ENCODE measurements at regions not wholly inside any gene's neighbourhood (a gene's known extent, or its start where the extent isn't known, plus 50 kb on each side); places are given as distances from the start of the nearest gene placed in this dataset.

DNA sequence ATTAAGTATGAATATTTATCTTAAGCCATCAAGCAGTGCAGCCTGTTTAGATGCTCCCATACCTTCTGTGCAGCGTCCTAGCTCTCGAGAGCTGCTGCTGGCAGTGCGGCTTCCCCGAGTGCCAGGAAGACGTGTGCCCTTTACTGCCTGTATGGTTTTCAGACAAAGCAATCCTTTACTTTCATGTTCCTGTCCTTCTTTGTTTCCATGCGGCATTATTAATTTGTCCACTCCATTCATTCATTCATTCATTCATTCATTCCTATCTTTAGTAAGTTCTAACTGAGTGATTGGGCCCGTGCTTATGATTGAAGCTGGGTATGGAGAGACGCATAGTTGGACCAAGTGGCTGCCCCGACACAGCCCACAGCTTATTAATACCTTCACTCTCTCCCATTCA, 446.6 kb upstream of the HNRNPA3 start:
- ChIA-PET CTCF (interaction anchor here (1.1 kb wide), 1 partner anchor 49 kb away, joined by 3 read pairs; no protein-coding TSS in a partner anchor), POLR2A (no interaction called here)
- no peak overlapping the region for H3K4me3 Mint-ChIP-seq
- DNase-seq (ENCODE audit: low spot score) (no peak), ATAC-seq (no peak)
- peaks cover 9% of the 10 kb centered on the region for H3K9me3 Mint-ChIP-seq
- H3K36me3 Mint-ChIP-seq, result peaks cover 8% of the 10 kb centered on the region; the same call in 1 of the 2 replicates
- H3K27me3 Mint-ChIP-seq (ENCODE audit: low read depth), result no peaks in the 10 kb centered on the region; the same call in 1 of the 2 replicates
- H3K4me1 Mint-ChIP-seq, result peaks cover 56% of the 10 kb centered on the region
- no peak overlapping the region for H3K27ac Mint-ChIP-seq
- no peak for TF ChIP-seq FOXP1 (CRISPR knock-in tag; IDR thresholded peaks at IDR 0.05; ENCODE audit: borderline replicate concordance)
- TF ChIP-seq, protein P1, sequence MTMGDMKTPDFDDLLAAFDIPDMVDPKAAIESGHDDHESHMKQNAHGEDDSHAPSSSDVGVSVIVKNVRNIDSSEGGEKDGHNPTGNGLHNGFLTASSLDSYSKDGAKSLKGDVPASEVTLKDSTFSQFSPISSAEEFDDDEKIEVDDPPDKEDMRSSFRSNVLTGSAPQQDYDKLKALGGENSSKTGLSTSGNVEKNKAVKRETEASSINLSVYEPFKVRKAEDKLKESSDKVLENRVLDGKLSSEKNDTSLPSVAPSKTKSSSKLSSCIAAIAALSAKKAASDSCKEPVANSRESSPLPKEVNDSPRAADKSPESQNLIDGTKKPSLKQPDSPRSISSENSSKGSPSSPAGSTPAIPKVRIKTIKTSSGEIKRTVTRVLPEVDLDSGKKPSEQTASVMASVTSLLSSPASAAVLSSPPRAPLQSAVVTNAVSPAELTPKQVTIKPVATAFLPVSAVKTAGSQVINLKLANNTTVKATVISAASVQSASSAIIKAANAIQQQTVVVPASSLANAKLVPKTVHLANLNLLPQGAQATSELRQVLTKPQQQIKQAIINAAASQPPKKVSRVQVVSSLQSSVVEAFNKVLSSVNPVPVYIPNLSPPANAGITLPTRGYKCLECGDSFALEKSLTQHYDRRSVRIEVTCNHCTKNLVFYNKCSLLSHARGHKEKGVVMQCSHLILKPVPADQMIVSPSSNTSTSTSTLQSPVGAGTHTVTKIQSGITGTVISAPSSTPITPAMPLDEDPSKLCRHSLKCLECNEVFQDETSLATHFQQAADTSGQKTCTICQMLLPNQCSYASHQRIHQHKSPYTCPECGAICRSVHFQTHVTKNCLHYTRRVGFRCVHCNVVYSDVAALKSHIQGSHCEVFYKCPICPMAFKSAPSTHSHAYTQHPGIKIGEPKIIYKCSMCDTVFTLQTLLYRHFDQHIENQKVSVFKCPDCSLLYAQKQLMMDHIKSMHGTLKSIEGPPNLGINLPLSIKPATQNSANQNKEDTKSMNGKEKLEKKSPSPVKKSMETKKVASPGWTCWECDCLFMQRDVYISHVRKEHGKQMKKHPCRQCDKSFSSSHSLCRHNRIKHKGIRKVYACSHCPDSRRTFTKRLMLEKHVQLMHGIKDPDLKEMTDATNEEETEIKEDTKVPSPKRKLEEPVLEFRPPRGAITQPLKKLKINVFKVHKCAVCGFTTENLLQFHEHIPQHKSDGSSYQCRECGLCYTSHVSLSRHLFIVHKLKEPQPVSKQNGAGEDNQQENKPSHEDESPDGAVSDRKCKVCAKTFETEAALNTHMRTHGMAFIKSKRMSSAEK (CRISPR knock-in tag; IDR thresholded peaks at IDR 0.05; ENCODE audit: borderline replicate concordance), result no peak
- no peak for TF ChIP-seq ZNF138 (CRISPR knock-in tag; conservative IDR thresholded peaks at IDR 0.05)
- no peak for TF ChIP-seq ATF1 (CRISPR knock-in tag; IDR thresholded peaks at IDR 0.05)
- TF ChIP-seq SMAD4 (CRISPR knock-in tag; IDR thresholded peaks at IDR 0.05), result no peak
- TF ChIP-seq, protein P2, sequence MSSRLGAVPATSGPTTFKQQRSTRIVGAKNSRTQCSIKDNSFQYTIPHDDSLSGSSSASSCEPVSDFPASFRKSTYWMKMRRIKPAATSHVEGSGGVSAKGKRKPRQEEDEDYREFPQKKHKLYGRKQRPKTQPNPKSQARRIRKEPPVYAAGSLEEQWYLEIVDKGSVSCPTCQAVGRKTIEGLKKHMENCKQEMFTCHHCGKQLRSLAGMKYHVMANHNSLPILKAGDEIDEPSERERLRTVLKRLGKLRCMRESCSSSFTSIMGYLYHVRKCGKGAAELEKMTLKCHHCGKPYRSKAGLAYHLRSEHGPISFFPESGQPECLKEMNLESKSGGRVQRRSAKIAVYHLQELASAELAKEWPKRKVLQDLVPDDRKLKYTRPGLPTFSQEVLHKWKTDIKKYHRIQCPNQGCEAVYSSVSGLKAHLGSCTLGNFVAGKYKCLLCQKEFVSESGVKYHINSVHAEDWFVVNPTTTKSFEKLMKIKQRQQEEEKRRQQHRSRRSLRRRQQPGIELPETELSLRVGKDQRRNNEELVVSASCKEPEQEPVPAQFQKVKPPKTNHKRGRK (CRISPR knock-in tag; IDR thresholded peaks at IDR 0.05; ENCODE audit: borderline replicate concordance), result no peak
- TF ChIP-seq, protein P3, sequence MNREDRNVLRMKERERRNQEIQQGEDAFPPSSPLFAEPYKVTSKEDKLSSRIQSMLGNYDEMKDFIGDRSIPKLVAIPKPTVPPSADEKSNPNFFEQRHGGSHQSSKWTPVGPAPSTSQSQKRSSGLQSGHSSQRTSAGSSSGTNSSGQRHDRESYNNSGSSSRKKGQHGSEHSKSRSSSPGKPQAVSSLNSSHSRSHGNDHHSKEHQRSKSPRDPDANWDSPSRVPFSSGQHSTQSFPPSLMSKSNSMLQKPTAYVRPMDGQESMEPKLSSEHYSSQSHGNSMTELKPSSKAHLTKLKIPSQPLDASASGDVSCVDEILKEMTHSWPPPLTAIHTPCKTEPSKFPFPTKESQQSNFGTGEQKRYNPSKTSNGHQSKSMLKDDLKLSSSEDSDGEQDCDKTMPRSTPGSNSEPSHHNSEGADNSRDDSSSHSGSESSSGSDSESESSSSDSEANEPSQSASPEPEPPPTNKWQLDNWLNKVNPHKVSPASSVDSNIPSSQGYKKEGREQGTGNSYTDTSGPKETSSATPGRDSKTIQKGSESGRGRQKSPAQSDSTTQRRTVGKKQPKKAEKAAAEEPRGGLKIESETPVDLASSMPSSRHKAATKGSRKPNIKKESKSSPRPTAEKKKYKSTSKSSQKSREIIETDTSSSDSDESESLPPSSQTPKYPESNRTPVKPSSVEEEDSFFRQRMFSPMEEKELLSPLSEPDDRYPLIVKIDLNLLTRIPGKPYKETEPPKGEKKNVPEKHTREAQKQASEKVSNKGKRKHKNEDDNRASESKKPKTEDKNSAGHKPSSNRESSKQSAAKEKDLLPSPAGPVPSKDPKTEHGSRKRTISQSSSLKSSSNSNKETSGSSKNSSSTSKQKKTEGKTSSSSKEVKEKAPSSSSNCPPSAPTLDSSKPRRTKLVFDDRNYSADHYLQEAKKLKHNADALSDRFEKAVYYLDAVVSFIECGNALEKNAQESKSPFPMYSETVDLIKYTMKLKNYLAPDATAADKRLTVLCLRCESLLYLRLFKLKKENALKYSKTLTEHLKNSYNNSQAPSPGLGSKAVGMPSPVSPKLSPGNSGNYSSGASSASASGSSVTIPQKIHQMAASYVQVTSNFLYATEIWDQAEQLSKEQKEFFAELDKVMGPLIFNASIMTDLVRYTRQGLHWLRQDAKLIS (CRISPR knock-in tag; IDR thresholded peaks at IDR 0.05; ENCODE audit: borderline replicate concordance), result no peak
- no peak for TF ChIP-seq ZNF416 (CRISPR knock-in tag; IDR thresholded peaks at IDR 0.05)
- TF ChIP-seq, protein P4, sequence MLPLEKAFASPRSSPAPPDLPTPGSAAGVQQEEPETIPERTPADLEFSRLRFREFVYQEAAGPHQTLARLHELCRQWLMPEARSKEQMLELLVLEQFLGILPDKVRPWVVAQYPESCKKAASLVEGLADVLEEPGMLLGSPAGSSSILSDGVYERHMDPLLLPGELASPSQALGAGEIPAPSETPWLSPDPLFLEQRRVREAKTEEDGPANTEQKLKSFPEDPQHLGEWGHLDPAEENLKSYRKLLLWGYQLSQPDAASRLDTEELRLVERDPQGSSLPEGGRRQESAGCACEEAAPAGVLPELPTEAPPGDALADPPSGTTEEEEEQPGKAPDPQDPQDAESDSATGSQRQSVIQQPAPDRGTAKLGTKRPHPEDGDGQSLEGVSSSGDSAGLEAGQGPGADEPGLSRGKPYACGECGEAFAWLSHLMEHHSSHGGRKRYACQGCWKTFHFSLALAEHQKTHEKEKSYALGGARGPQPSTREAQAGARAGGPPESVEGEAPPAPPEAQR (CRISPR knock-in tag; IDR thresholded peaks at IDR 0.05), result no peak

DNA sequence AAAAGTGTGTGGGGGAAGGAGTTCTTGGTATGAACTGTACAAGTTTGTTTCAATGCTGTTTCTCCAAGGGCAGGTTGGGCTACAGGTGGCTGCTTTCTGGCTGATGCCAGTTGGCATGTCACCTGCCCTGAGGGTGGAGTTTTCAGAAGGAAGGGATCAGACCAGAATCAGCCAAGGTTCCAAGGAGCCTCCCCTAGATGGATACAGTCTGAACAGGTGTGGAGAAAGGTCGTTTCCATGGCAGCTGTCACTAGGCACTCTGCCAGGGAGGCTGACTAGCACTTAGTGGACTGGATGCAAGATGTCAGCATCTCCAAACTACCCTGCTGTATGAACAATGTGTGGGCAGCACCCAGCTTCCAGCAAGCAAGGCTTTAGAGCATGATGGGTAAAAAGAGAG, 444.4 kb upstream of the HNRNPA3 start:
- DNase-seq (ENCODE audit: low spot score) (no peak), ATAC-seq (no peak)
- ChIA-PET CTCF (interaction anchor here (1.3 kb wide), 1 partner anchor 114 kb away, joined by 5 read pairs; no protein-coding TSS in a partner anchor), POLR2A (no interaction called here)
- H3K27me3 Mint-ChIP-seq (ENCODE audit: low read depth), result peaks cover 6% of the 10 kb centered on the region; the same call in 1 of the 2 replicates
- H3K4me3 Mint-ChIP-seq, result no peak overlapping the region
- peaks cover 29% of the 10 kb centered on the region for H3K36me3 Mint-ChIP-seq
- peaks cover 30% of the 10 kb centered on the region for H3K9me3 Mint-ChIP-seq
- no peak for TF ChIP-seq TCF7 (CRISPR knock-in tag; IDR thresholded peaks at IDR 0.05; ENCODE audit: low read depth)
- TF ChIP-seq NFYB (CRISPR knock-in tag; conservative IDR thresholded peaks at IDR 0.05; ENCODE audit: low read depth), result no peak
- no peak for TF ChIP-seq ZNF138 (CRISPR knock-in tag; conservative IDR thresholded peaks at IDR 0.05)
- TF ChIP-seq NR2C2 (CRISPR knock-in tag; IDR thresholded peaks at IDR 0.05), result no peak
- TF ChIP-seq IRF2 (CRISPR knock-in tag; IDR thresholded peaks at IDR 0.05; ENCODE audit: borderline replicate concordance, low read depth), result no peak
- no peak for TF ChIP-seq NR1H2 (CRISPR knock-in tag; IDR thresholded peaks at IDR 0.05)
- TF ChIP-seq, protein P5, sequence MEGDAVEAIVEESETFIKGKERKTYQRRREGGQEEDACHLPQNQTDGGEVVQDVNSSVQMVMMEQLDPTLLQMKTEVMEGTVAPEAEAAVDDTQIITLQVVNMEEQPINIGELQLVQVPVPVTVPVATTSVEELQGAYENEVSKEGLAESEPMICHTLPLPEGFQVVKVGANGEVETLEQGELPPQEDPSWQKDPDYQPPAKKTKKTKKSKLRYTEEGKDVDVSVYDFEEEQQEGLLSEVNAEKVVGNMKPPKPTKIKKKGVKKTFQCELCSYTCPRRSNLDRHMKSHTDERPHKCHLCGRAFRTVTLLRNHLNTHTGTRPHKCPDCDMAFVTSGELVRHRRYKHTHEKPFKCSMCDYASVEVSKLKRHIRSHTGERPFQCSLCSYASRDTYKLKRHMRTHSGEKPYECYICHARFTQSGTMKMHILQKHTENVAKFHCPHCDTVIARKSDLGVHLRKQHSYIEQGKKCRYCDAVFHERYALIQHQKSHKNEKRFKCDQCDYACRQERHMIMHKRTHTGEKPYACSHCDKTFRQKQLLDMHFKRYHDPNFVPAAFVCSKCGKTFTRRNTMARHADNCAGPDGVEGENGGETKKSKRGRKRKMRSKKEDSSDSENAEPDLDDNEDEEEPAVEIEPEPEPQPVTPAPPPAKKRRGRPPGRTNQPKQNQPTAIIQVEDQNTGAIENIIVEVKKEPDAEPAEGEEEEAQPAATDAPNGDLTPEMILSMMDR (IDR thresholded peaks at IDR 0.05), result no peak
- TF ChIP-seq ATF1 (CRISPR knock-in tag; IDR thresholded peaks at IDR 0.05), result no peak
- TF ChIP-seq, protein P6, sequence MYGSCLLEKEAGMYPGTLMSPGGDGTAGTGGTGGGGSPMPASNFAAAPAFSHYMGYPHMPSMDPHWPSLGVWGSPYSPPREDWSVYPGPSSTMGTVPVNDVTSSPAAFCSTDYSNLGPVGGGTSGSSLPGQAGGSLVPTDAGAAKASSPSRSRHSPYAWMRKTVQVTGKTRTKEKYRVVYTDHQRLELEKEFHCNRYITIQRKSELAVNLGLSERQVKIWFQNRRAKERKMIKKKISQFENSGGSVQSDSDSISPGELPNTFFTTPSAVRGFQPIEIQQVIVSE (CRISPR knock-in tag; IDR thresholded peaks at IDR 0.05; ENCODE audit: borderline replicate concordance), result no peak
- no peak for TF ChIP-seq ZBTB21 (CRISPR knock-in tag; IDR thresholded peaks at IDR 0.05; ENCODE audit: borderline replicate concordance)
- TF ChIP-seq FOXP1 (CRISPR knock-in tag; IDR thresholded peaks at IDR 0.05; ENCODE audit: borderline replicate concordance), result no peak
- no peak for TF ChIP-seq ZNF219 (CRISPR knock-in tag; IDR thresholded peaks at IDR 0.05; ENCODE audit: borderline replicate concordance)
- no peak for TF ChIP-seq GRHL2 (CRISPR knock-in tag; IDR thresholded peaks at IDR 0.05; ENCODE audit: insufficient replicate concordance, severe bottlenecking)
- no peak for TF ChIP-seq SMAD3 (CRISPR knock-in tag; IDR thresholded peaks at IDR 0.05; ENCODE audit: borderline replicate concordance)
- no peak overlapping the region for H3K27ac Mint-ChIP-seq
- peaks cover 36% of the 10 kb centered on the region for H3K4me1 Mint-ChIP-seq

All from WTC11 (cell line).